AG04449 (cell line): ENCODE measurements at regions not wholly inside any gene's neighbourhood (a gene's known extent, or its start where the extent isn't known, plus 50 kb on each side); places are given as distances from the start of the nearest gene placed in this dataset.

ENCODE experiments used
- CTCF ChIA-PET: fragments of 350-600 bp; formaldehyde crosslinking; extraction: SDS; loops from one replicate; lab custom pipeline; 2021; ENCODE audit warnings: antibody characterized with exemption; lab: Yijun Ruan, JAX
- POLR2A ChIA-PET: fragments of 400-600, 350-600 bp; formaldehyde crosslinking; extraction: SDS; loops from one replicate; lab custom pipeline; 2020; ENCODE audit warnings: antibody characterized with exemption, inconsistent platforms; lab: Yijun Ruan, JAX
- DNase-seq: peaks from one replicate; pipeline ENCODE4 v3.0.0-alpha.2; 2010; ENCODE audit warnings: low read depth, low spot score
- H3K4me3 ChIP-seq: 2 replicates; pipeline ENCODE4 v1.5.1; 2011; ENCODE audit warnings: low read depth, mild to moderate bottlenecking, control low read depth, low read length
- TF ChIP-seq, protein P1 (sequence below): IDR thresholded peaks from one replicate; pipeline ENCODE4 v1.5.1; 2011; ENCODE audit warnings: mild to moderate bottlenecking, moderate library complexity, low read length, control low read depth, inconsistent platforms; ENCODE audit not compliant: insufficient read depth; ENCODE audit errors: missing control alignments

GRCh38 chr2:59266453-59266852 is 1025.3 kb upstream of the FANCL start:
- TF ChIP-seq, protein P1, sequence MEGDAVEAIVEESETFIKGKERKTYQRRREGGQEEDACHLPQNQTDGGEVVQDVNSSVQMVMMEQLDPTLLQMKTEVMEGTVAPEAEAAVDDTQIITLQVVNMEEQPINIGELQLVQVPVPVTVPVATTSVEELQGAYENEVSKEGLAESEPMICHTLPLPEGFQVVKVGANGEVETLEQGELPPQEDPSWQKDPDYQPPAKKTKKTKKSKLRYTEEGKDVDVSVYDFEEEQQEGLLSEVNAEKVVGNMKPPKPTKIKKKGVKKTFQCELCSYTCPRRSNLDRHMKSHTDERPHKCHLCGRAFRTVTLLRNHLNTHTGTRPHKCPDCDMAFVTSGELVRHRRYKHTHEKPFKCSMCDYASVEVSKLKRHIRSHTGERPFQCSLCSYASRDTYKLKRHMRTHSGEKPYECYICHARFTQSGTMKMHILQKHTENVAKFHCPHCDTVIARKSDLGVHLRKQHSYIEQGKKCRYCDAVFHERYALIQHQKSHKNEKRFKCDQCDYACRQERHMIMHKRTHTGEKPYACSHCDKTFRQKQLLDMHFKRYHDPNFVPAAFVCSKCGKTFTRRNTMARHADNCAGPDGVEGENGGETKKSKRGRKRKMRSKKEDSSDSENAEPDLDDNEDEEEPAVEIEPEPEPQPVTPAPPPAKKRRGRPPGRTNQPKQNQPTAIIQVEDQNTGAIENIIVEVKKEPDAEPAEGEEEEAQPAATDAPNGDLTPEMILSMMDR, result no peak
- POLR2A ChIA-PET, result no interaction called here
- no peak overlapping the region for H3K4me3 ChIP-seq
- no peak for DNase-seq
- CTCF ChIA-PET, result interaction anchor here (1.1 kb wide), 1 partner anchor 10 kb away, joined by 5 read pairs; no protein-coding TSS in a partner anchor

- ChIA-PET POLR2A (no interaction called here), CTCF (no interaction called here)
- H3K4me3 ChIP-seq, result no peak overlapping the region
- TF ChIP-seq, protein P1, result no peak
- DNase-seq, result no peak
Measured at GRCh38 chr2:59259913-59260312, 1018.8 kb upstream of the FANCL start.

DNA sequence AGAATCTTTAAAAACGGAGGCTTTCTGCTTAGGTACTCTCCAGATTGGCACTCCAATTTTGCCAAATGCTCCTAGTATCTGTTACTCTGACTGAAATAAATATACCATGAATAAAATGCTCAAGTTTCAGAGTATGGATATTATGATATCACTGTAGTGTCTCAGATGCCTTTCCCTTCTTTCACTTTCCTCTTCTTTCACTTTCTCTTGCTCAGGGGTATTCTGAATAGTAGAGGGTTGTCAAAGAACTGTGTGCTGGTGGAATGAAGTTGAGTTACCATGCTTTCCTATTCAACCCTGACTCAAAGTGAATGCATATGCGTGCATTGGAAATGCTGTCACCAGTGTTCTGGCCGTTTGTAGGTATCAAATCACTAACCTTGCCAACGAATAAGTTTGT is 1015.2 kb upstream of the FANCL start:
- TF ChIP-seq, protein P1, result no peak
- ChIA-PET CTCF (no interaction called here), POLR2A (no interaction called here)
- H3K4me3 ChIP-seq, result no peak overlapping the region
- no peak for DNase-seq

GRCh38 chr2:59254279-59254678 is 1013.2 kb upstream of the FANCL start:
- ChIA-PET POLR2A (no interaction called here), CTCF (no interaction called here)
- DNase-seq, result no peak
- TF ChIP-seq, protein P1, result no peak
- H3K4me3 ChIP-seq, result no peak overlapping the region

GRCh38 chr2:59250307-59250677 is 1009.2 kb upstream of the FANCL start:
- H3K4me3 ChIP-seq, result no peak overlapping the region
- POLR2A ChIA-PET, result interaction anchor here (0.6 kb wide), 1 partner anchor 497 kb away, joined by 3 read pairs; no protein-coding TSS in a partner anchor
- no peak for DNase-seq
- TF ChIP-seq, protein P1, result no peak
- CTCF ChIA-PET, result no interaction called here

GRCh38 chr2:59249441-59250306 is 1008.5 kb upstream of the FANCL start:
- POLR2A ChIA-PET, result interaction anchor here (0.6 kb wide), 1 partner anchor 497 kb away, joined by 3 read pairs; no protein-coding TSS in a partner anchor
- CTCF ChIA-PET, result no interaction called here
- DNase-seq, result no peak
- no peak overlapping the region for H3K4me3 ChIP-seq
- TF ChIP-seq, protein P1, result no peak
